ENCODE measurements at regions not wholly inside any gene's neighbourhood (a gene's known extent, or its start where the extent isn't known, plus 50 kb on each side); places are given as distances from the start of the nearest gene placed in this dataset.

DNA sequence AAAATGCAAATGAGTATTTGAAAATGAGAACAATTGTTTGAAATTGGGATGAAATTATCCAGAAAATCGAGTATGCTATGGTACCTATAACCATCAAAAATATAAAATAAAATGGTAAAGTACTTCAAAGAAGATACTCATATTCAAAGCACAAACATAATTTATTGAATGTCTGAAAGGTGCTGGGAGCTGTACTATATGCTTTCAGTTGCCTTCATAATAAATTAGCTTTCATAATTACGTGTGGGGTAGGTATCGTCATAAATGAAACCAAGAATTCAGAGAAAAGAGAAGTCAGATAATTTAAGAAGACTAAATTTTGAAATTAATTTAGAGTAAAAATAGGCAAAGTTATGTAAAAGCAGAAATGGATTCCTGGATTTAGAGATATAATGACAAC lies 721.9 kb upstream of the ACVR2A start:
- Histone ChIP-seq H2AFZ (ENCODE audit: insufficient read depth, low read depth, low read length, poor library complexity, severe bottlenecking) (no peak overlapping the region), H3K4me2 (replicated peaks; ENCODE audit: low read depth, low read length, poor library complexity, severe bottlenecking) (no peak overlapping the region), H3K9ac (ENCODE audit: low read length) (no peak overlapping the region), H3K4me3 (ENCODE audit: control extremely low read depth in 1 of 5, extremely low read depth in 1 of 5, insufficient read depth in 1 of 5, low read depth in 2 of 5, low read length in 4 of 5) (no peak overlapping the region), H3K27ac (ENCODE audit: low read length in 2 of 2) (no peak overlapping the region), H4K20me1 (ENCODE audit: control insufficient read depth, insufficient read depth, low read length, poor library complexity, severe bottlenecking) (no peaks in the 10 kb centered on the region), H3K4me1 (ENCODE audit: control insufficient read depth in 2 of 2, insufficient read depth in 2 of 2, low read length in 2 of 2) (no peaks in the 10 kb centered on the region), H3K27me3 (replicated peaks in 1 of 4; ENCODE audit: control extremely low read depth in 1 of 4, control insufficient read depth in 3 of 4, insufficient read depth in 4 of 4, low read length in 3 of 4) (no peaks in the 10 kb centered on the region), H3K9me3 (ENCODE audit: control extremely low read depth in 1 of 3, control insufficient read depth in 2 of 3, insufficient read depth in 1 of 3, low read length in 2 of 3) (peaks cover 0 to 8% (median 3%) of the 10 kb centered on the region in 3 donors), H3K79me2 (ENCODE audit: control insufficient read depth, insufficient read depth, low read length) (no peaks in the 10 kb centered on the region), H3K36me3 (replicated peaks in 1 of 2; ENCODE audit: control extremely low read depth in 1 of 2, control insufficient read depth in 1 of 2, extremely low read depth in 1 of 2, insufficient read depth in 2 of 2, low read length in 1 of 2) (no peaks in the 10 kb centered on the region)
- Mint-ChIP-seq H3K27ac (no peak overlapping the region), H3K27me3 (peaks cover 3% of the 10 kb centered on the region), H3K4me3 (no peak overlapping the region), H3K9me3 (ENCODE audit: insufficient read depth) (no peaks in the 10 kb centered on the region), H3K4me1 (no peaks in the 10 kb centered on the region)
- ChIA-PET POLR2A (interaction anchor here (0.6 kb wide), 1 partner anchor 510 kb away, joined by 4 read pairs; no protein-coding TSS in a partner anchor), CTCF (no interaction called here)
- DNase-seq, result no peak
- intact Hi-C loops (cut with micrococcal nuclease), result no loop called here
- WGBS (ENCODE audit: insufficient coverage), result no CpG with 5 or more reads among the region's 3 CpGs
- ATAC-seq (ENCODE audit: low read depth), result no peak
- TF ChIP-seq, protein P1, sequence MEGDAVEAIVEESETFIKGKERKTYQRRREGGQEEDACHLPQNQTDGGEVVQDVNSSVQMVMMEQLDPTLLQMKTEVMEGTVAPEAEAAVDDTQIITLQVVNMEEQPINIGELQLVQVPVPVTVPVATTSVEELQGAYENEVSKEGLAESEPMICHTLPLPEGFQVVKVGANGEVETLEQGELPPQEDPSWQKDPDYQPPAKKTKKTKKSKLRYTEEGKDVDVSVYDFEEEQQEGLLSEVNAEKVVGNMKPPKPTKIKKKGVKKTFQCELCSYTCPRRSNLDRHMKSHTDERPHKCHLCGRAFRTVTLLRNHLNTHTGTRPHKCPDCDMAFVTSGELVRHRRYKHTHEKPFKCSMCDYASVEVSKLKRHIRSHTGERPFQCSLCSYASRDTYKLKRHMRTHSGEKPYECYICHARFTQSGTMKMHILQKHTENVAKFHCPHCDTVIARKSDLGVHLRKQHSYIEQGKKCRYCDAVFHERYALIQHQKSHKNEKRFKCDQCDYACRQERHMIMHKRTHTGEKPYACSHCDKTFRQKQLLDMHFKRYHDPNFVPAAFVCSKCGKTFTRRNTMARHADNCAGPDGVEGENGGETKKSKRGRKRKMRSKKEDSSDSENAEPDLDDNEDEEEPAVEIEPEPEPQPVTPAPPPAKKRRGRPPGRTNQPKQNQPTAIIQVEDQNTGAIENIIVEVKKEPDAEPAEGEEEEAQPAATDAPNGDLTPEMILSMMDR (IDR thresholded peaks at IDR 0.05), result no peak
- no peak for TF ChIP-seq EZH2 (IDR thresholded peaks at IDR 0.05; ENCODE audit: borderline replicate concordance, insufficient read depth, low read depth, low read length, poor library complexity, severe bottlenecking)

DNA sequence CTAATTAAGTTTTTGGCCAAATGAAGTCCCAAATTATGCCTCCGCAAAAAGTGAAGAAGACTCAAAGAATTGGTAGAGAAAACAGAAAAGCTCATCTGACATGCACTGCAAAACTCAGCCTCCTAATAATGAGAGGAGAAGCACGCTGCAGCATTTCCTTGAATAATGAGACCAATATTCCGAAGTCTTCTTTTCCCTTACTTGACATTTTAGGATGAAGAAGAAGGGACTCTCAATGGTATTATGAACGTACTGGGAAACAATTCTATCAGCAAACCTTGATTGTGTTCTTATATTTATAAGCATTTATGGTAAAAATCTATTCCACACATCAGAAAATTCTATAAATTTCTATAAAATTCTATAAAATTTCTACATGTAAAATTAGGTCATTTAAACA lies 733.9 kb upstream of the ACVR2A start:
- no peak for ATAC-seq (ENCODE audit: low read depth)
- no peak for DNase-seq
- Mint-ChIP-seq H3K4me1 (no peaks in the 10 kb centered on the region), H3K27me3 (no peaks in the 10 kb centered on the region), H3K27ac (no peak overlapping the region), H3K4me3 (no peak overlapping the region), H3K9me3 (ENCODE audit: insufficient read depth) (no peaks in the 10 kb centered on the region)
- WGBS (ENCODE audit: insufficient coverage), result no CpG with 5 or more reads among the region's 4 CpGs
- POLR2A ChIA-PET, result no interaction called here
- Histone ChIP-seq H3K4me1 (ENCODE audit: control insufficient read depth in 2 of 2, insufficient read depth in 2 of 2, low read length in 2 of 2) (no peaks in the 10 kb centered on the region), H3K9me3 (ENCODE audit: control extremely low read depth in 1 of 3, control insufficient read depth in 2 of 3, insufficient read depth in 1 of 3, low read length in 2 of 3) (peaks cover 0 to 4% (median 4%) of the 10 kb centered on the region in 3 donors), H3K27me3 (replicated peaks in 1 of 4; ENCODE audit: control extremely low read depth in 1 of 4, control insufficient read depth in 3 of 4, insufficient read depth in 4 of 4, low read length in 3 of 4) (no peaks in the 10 kb centered on the region), H2AFZ (ENCODE audit: insufficient read depth, low read depth, low read length, poor library complexity, severe bottlenecking) (no peak overlapping the region), H3K4me3 (ENCODE audit: control extremely low read depth in 1 of 5, extremely low read depth in 1 of 5, insufficient read depth in 1 of 5, low read depth in 2 of 5, low read length in 4 of 5) (no peak overlapping the region), H3K27ac (ENCODE audit: low read length in 2 of 2) (no peak overlapping the region), H3K4me2 (replicated peaks; ENCODE audit: low read depth, low read length, poor library complexity, severe bottlenecking) (no peak overlapping the region), H3K9ac (ENCODE audit: low read length) (no peak overlapping the region), H4K20me1 (ENCODE audit: control insufficient read depth, insufficient read depth, low read length, poor library complexity, severe bottlenecking) (no peaks in the 10 kb centered on the region), H3K79me2 (ENCODE audit: control insufficient read depth, insufficient read depth, low read length) (no peaks in the 10 kb centered on the region), H3K36me3 (replicated peaks in 1 of 2; ENCODE audit: control extremely low read depth in 1 of 2, control insufficient read depth in 1 of 2, extremely low read depth in 1 of 2, insufficient read depth in 2 of 2, low read length in 1 of 2) (no peaks in the 10 kb centered on the region)
- intact Hi-C loops (cut with micrococcal nuclease), result no loop called here
- CTCF ChIA-PET, result no interaction called here
- no peak for TF ChIP-seq EZH2 (IDR thresholded peaks at IDR 0.05; ENCODE audit: borderline replicate concordance, insufficient read depth, low read depth, low read length, poor library complexity, severe bottlenecking)
- TF ChIP-seq, protein P1 (IDR thresholded peaks at IDR 0.05), result no peak
